ENCODE measurements at regions not wholly inside any gene's neighbourhood (a gene's known extent, or its start where the extent isn't known, plus 50 kb on each side); places are given as distances from the start of the nearest gene placed in this dataset.

DNA sequence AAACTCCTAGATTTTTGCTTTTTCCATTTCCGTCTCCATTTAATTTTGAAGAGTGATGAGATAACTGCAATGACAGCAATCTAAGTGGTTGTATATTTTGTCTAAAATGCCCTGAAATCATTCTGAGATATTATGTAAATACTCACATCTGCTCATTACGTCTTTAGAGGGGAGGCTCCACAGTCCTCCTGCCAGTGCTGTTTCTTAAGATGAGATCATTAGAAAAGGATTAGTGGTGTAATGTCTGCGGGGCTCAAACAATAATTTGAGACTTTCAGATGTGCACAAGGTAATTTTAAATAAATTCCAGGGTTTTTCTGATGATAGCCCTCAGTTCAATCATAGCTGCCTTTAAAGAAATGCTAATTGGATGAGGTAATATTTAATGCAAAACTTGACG is 437.9 kb downstream of the FOXO1 start:
- TF ChIP-seq, protein P1, sequence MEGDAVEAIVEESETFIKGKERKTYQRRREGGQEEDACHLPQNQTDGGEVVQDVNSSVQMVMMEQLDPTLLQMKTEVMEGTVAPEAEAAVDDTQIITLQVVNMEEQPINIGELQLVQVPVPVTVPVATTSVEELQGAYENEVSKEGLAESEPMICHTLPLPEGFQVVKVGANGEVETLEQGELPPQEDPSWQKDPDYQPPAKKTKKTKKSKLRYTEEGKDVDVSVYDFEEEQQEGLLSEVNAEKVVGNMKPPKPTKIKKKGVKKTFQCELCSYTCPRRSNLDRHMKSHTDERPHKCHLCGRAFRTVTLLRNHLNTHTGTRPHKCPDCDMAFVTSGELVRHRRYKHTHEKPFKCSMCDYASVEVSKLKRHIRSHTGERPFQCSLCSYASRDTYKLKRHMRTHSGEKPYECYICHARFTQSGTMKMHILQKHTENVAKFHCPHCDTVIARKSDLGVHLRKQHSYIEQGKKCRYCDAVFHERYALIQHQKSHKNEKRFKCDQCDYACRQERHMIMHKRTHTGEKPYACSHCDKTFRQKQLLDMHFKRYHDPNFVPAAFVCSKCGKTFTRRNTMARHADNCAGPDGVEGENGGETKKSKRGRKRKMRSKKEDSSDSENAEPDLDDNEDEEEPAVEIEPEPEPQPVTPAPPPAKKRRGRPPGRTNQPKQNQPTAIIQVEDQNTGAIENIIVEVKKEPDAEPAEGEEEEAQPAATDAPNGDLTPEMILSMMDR (IDR thresholded peaks at IDR 0.05; ENCODE audit: low read length) = no peak
- no peak for TF ChIP-seq EZH2 (IDR thresholded peaks at IDR 0.05; ENCODE audit: borderline replicate concordance, low read length)
